CD4-positive, alpha-beta memory T cell (primary cell): ENCODE measurements at regions not wholly inside any gene's neighbourhood (a gene's known extent, or its start where the extent isn't known, plus 50 kb on each side); places are given as distances from the start of the nearest gene placed in this dataset.

Experiments
- CTCF ChIA-PET: fragments of 350-600 bp; sonication (Branson Sonifier 250); formaldehyde crosslinking; loops from one replicate; lab custom pipeline; 2021; ENCODE audit warnings: inconsistent platforms; ENCODE audit not compliant: partially characterized antibody; lab: Charles Lee
- POLR2A ChIA-PET: fragments of 350-600 bp; sonication (Branson Sonifier 250); formaldehyde crosslinking; loops from one replicate; lab custom pipeline; 2021; ENCODE audit not compliant: partially characterized antibody; lab: Charles Lee
- DNase-seq, 5 donors: peaks; one replicate each; pipeline versions ENCODE4 v3.0.0 to v3.0.0-alpha.2; 2020 to 2022; ENCODE audit warnings: mixed read lengths in 1 of 5
- H3K27ac ChIP-seq: one replicate; pipeline ENCODE4 v1.7.0; 2013; ENCODE audit warnings: low read depth, low read length
- H3K27me3 ChIP-seq: 2 replicates; pipeline ENCODE4 v1.7.0; 2013; ENCODE audit warnings: mild to moderate bottlenecking, low read length, moderate library complexity; ENCODE audit not compliant: insufficient read depth
- H3K36me3 ChIP-seq: 2 replicates; pipeline ENCODE4 v1.7.0; 2013; ENCODE audit warnings: mild to moderate bottlenecking, low read length, moderate library complexity; ENCODE audit not compliant: insufficient read depth
- H3K4me1 ChIP-seq: 2 replicates; pipeline ENCODE4 v1.7.0; 2013; ENCODE audit warnings: mild to moderate bottlenecking, low read length, moderate library complexity; ENCODE audit not compliant: insufficient read depth
- H3K4me3 ChIP-seq, 2 donors: one replicate each; pipeline ENCODE4 v1.7.0; 2013; ENCODE audit warnings: low read length in 2 of 2, mild to moderate bottlenecking in 1 of 2
- H3K9me3 ChIP-seq, 2 donors: one replicate each; pipeline ENCODE4 v1.7.0; 2013; ENCODE audit warnings: low read length in 2 of 2, control low read depth in 1 of 2; ENCODE audit not compliant: control insufficient read depth in 1 of 2
- H3K27ac Mint-ChIP-seq, 7 donors: one replicate each; pipeline ENCODE4 v1.8.0; 2020 to 2021; ENCODE audit warnings: mixed read lengths in 7 of 7, mild to moderate bottlenecking in 6 of 7, inconsistent platforms in 3 of 7, moderate library complexity in 3 of 7
- H3K27me3 Mint-ChIP-seq, 2 donors: one replicate each; pipeline ENCODE4 v1.8.0; 2020 to 2021; ENCODE audit warnings: mixed read lengths in 2 of 2
- H3K36me3 Mint-ChIP-seq, 2 donors: one replicate each; pipeline ENCODE4 v1.8.0; 2020 to 2021; ENCODE audit warnings: mixed read lengths in 2 of 2, inconsistent platforms in 1 of 2, mild to moderate bottlenecking in 1 of 2
- H3K4me1 Mint-ChIP-seq, 4 donors: one replicate each; pipeline ENCODE4 v1.8.0; 2020 to 2021; ENCODE audit warnings: mixed read lengths in 4 of 4, mild to moderate bottlenecking in 1 of 4
- H3K4me3 Mint-ChIP-seq, 8 donors: one replicate each; pipeline ENCODE4 v1.8.0; 2020 to 2021; ENCODE audit warnings: mixed read lengths in 8 of 8, mild to moderate bottlenecking in 7 of 8, moderate library complexity in 6 of 8, inconsistent platforms in 3 of 8
- H3K9me3 Mint-ChIP-seq, 8 donors: one replicate each; pipeline ENCODE4 v1.8.0; 2020 to 2021; ENCODE audit warnings: mixed read lengths in 8 of 8, mild to moderate bottlenecking in 5 of 8, inconsistent platforms in 3 of 8, moderate library complexity in 1 of 8
- intact Hi-C: fragments of 100-400 bp; cut with micrococcal nuclease; formaldehyde crosslinking; loops from one replicate; pipeline ENCODE4 v1.15.1; 2023

GRCh38 chr4:107220976-107221375 is 184.9 kb upstream of the DKK2 start:
- Mint-ChIP-seq H3K9me3 (peaks cover 0 to 9% (median 1%) of the 10 kb centered on the region in 8 donors), H3K4me3 (no peak overlapping the region), H3K27ac (no peak overlapping the region), H3K4me1 (no peaks in the 10 kb centered on the region), H3K36me3 (no peaks in the 10 kb centered on the region), H3K27me3 (peaks cover 0 to 1% of the 10 kb centered on the region in 2 donors)
- Histone ChIP-seq H3K27ac (no peak overlapping the region), H3K9me3 (no peaks in the 10 kb centered on the region), H3K4me1 (no peaks in the 10 kb centered on the region), H3K27me3 (no peaks in the 10 kb centered on the region), H3K36me3 (no peaks in the 10 kb centered on the region), H3K4me3 (no peak overlapping the region)
- intact Hi-C loops = no loop called here
- ChIA-PET POLR2A (no interaction called here), CTCF (no interaction called here)
- DNase-seq = no peak

- DNase-seq = no peak
- H3K4me1 Mint-ChIP-seq = no peaks in the 10 kb centered on the region
- peaks cover 0 to 5% (median 1%) of the 10 kb centered on the region in 8 donors for H3K9me3 Mint-ChIP-seq
- H3K27ac Mint-ChIP-seq = no peak overlapping the region
- intact Hi-C loops = no loop called here
- CTCF ChIA-PET = no interaction called here
- H3K4me3 ChIP-seq = no peak overlapping the region
- H3K27me3 ChIP-seq = no peaks in the 10 kb centered on the region
- H3K9me3 ChIP-seq = no peaks in the 10 kb centered on the region
- H3K27ac ChIP-seq = no peak overlapping the region
- H3K27me3 Mint-ChIP-seq = peaks cover 0 to 1% of the 10 kb centered on the region in 2 donors
- H3K36me3 Mint-ChIP-seq = no peaks in the 10 kb centered on the region
- no peaks in the 10 kb centered on the region for H3K36me3 ChIP-seq
- POLR2A ChIA-PET = no interaction called here
- no peaks in the 10 kb centered on the region for H3K4me1 ChIP-seq
- H3K4me3 Mint-ChIP-seq = no peak overlapping the region
These were observed 183.6 kb upstream of the DKK2 start for GRCh38 chr4:107219681-107220080.

- Mint-ChIP-seq H3K4me3 (no peak overlapping the region), H3K4me1 (no peaks in the 10 kb centered on the region), H3K36me3 (no peaks in the 10 kb centered on the region), H3K27me3 (peaks cover 0 to 1% of the 10 kb centered on the region in 2 donors), H3K9me3 (peaks cover 0 to 2% (median 0%) of the 10 kb centered on the region in 8 donors), H3K27ac (no peak overlapping the region)
- no peaks in the 10 kb centered on the region for H3K4me1 ChIP-seq
- no peak overlapping the region for H3K27ac ChIP-seq
- DNase-seq = no peak
- H3K9me3 ChIP-seq = no peaks in the 10 kb centered on the region
- no peaks in the 10 kb centered on the region for H3K27me3 ChIP-seq
- intact Hi-C loops = no loop called here
- H3K4me3 ChIP-seq = no peak overlapping the region
- no peaks in the 10 kb centered on the region for H3K36me3 ChIP-seq
- POLR2A ChIA-PET = no interaction called here
- CTCF ChIA-PET = no interaction called here
These were observed 180.3 kb upstream of the DKK2 start for GRCh38 chr4:107216379-107216778.

- H3K4me1 Mint-ChIP-seq = no peaks in the 10 kb centered on the region
These were observed 179.1 kb upstream of the DKK2 start for GRCh38 chr4:107215222-107215621.

GRCh38 chr4:107213880-107214279 is 177.8 kb upstream of the DKK2 start:
- H3K27ac ChIP-seq = no peak overlapping the region
- Mint-ChIP-seq H3K27ac (no peak overlapping the region), H3K36me3 (no peaks in the 10 kb centered on the region), H3K4me1 (no peaks in the 10 kb centered on the region), H3K27me3 (peaks cover 0 to 1% of the 10 kb centered on the region in 2 donors), H3K4me3 (no peak overlapping the region), H3K9me3 (peaks cover 0 to 2% (median 0%) of the 10 kb centered on the region in 8 donors)
- ChIA-PET CTCF (no interaction called here), POLR2A (no interaction called here)
- no peak overlapping the region for H3K4me3 ChIP-seq
- intact Hi-C loops = no loop called here
- no peaks in the 10 kb centered on the region for H3K27me3 ChIP-seq
- H3K4me1 ChIP-seq = no peaks in the 10 kb centered on the region
- no peaks in the 10 kb centered on the region for H3K9me3 ChIP-seq
- DNase-seq = no peak
- no peaks in the 10 kb centered on the region for H3K36me3 ChIP-seq

More at GRCh38 chr4:107215222-107215621, 179.1 kb upstream of the DKK2 start:
- Histone ChIP-seq H3K4me3 (no peak overlapping the region), H3K27ac (no peak overlapping the region), H3K27me3 (no peaks in the 10 kb centered on the region), H3K36me3 (no peaks in the 10 kb centered on the region), H3K4me1 (no peaks in the 10 kb centered on the region), H3K9me3 (no peaks in the 10 kb centered on the region)
- ChIA-PET POLR2A (no interaction called here), CTCF (no interaction called here)
- intact Hi-C loops = no loop called here
- DNase-seq = no peak
- Mint-ChIP-seq H3K27me3 (peaks cover 0 to 1% of the 10 kb centered on the region in 2 donors), H3K36me3 (no peaks in the 10 kb centered on the region), H3K4me3 (no peak overlapping the region), H3K27ac (no peak overlapping the region), H3K9me3 (peaks cover 0 to 2% (median 0%) of the 10 kb centered on the region in 8 donors)

GRCh38 chr4:107213410-107213809 is 177.3 kb upstream of the DKK2 start:
- H3K9me3 Mint-ChIP-seq = peaks cover 0 to 2% (median 0%) of the 10 kb centered on the region in 8 donors
- ChIA-PET POLR2A (no interaction called here), CTCF (no interaction called here)
- intact Hi-C loops = no loop called here
- H3K27ac Mint-ChIP-seq = no peak overlapping the region
- H3K27me3 Mint-ChIP-seq = peaks cover 0 to 1% of the 10 kb centered on the region in 2 donors
- Histone ChIP-seq H3K9me3 (no peaks in the 10 kb centered on the region), H3K4me3 (no peak overlapping the region), H3K27me3 (no peaks in the 10 kb centered on the region), H3K36me3 (no peaks in the 10 kb centered on the region), H3K4me1 (no peaks in the 10 kb centered on the region), H3K27ac (no peak overlapping the region)
- no peak overlapping the region for H3K4me3 Mint-ChIP-seq
- no peaks in the 10 kb centered on the region for H3K4me1 Mint-ChIP-seq
- no peak for DNase-seq
- no peaks in the 10 kb centered on the region for H3K36me3 Mint-ChIP-seq

GRCh38 chr4:107212565-107212964 is 176.5 kb upstream of the DKK2 start:
- H3K4me1 Mint-ChIP-seq = no peaks in the 10 kb centered on the region
- H3K9me3 Mint-ChIP-seq = peaks cover 0 to 2% (median 0%) of the 10 kb centered on the region in 8 donors
- Histone ChIP-seq H3K27ac (no peak overlapping the region), H3K4me3 (no peak overlapping the region), H3K4me1 (no peaks in the 10 kb centered on the region), H3K27me3 (no peaks in the 10 kb centered on the region), H3K9me3 (no peaks in the 10 kb centered on the region), H3K36me3 (no peaks in the 10 kb centered on the region)
- no peak overlapping the region for H3K27ac Mint-ChIP-seq
- H3K36me3 Mint-ChIP-seq = no peaks in the 10 kb centered on the region
- intact Hi-C loops = no loop called here
- ChIA-PET CTCF (no interaction called here), POLR2A (no interaction called here)
- H3K4me3 Mint-ChIP-seq = no peak overlapping the region
- peaks cover 0 to under 1% of the 10 kb centered on the region in 2 donors for H3K27me3 Mint-ChIP-seq
- DNase-seq = no peak
